IMR-90 (cell line): ENCODE measurements at regions not wholly inside any gene's neighbourhood (a gene's known extent, or its start where the extent isn't known, plus 50 kb on each side); places are given as distances from the start of the nearest gene placed in this dataset.

ENCODE experiments used
- ATAC-seq: fragments of 200-7000 bp; cut with Tn5 transposase; 2 replicates; pipeline ENCODE4 v1.9.1; 2020; ENCODE audit warnings: low read depth, mild to moderate bottlenecking, moderate library complexity
- BruUV-seq: library from RNA; stranded (reverse); fragments of 400-500 nt; replicated peaks from 2 replicates; lab custom pipeline; 2021; lab: Mats Ljungman, UMichigan
- CTCF ChIA-PET: fragments of 300-600 bp; formaldehyde crosslinking; extraction: SDS; loops from one replicate; lab custom pipeline; 2021; ENCODE audit warnings: antibody characterized with exemption; lab: Yijun Ruan, JAX
- POLR2A ChIA-PET: fragments of 300-600 bp; sonication (Branson Sonifier 250); formaldehyde crosslinking; loops from one replicate; lab custom pipeline; 2022; ENCODE audit warnings: antibody characterized with exemption; ENCODE audit not compliant: unreplicated experiment; lab: Charles Lee
- DNase-seq: peaks from one replicate; pipeline ENCODE4 v3.0.0; 2013
- H2AFZ ChIP-seq: replicated peaks from 2 replicates; pipeline ENCODE3; 2013; ENCODE audit warnings: low read length, mild to moderate bottlenecking; ENCODE audit not compliant: poor library complexity
- H2AK5ac ChIP-seq: 2 replicates; pipeline ENCODE4 v1.6.1; 2013; ENCODE audit warnings: low read depth, low read length, inconsistent platforms
- H2AK9ac ChIP-seq: replicated peaks from 2 replicates; pipeline ENCODE3; 2013; ENCODE audit warnings: mild to moderate bottlenecking, low read depth, low read length, moderate library complexity; ENCODE audit not compliant: poor library complexity
- H2BK120ac ChIP-seq: 2 replicates; pipeline ENCODE4 v1.6.1; 2013; ENCODE audit warnings: low read depth, low read length, inconsistent platforms
- H2BK15ac ChIP-seq: 3 replicates; pipeline ENCODE4 v1.6.1; 2013; ENCODE audit warnings: low read depth, low read length, inconsistent platforms
- H2BK20ac ChIP-seq: 2 replicates; pipeline ENCODE4 v1.6.1; 2013; ENCODE audit warnings: low read depth, mild to moderate bottlenecking, inconsistent platforms, low read length, moderate library complexity
- H2BK5ac ChIP-seq: 2 replicates; pipeline ENCODE4 v1.6.1; 2013; ENCODE audit warnings: mild to moderate bottlenecking, low read depth, low read length, inconsistent platforms; ENCODE audit not compliant: poor library complexity, severe bottlenecking
- H3K14ac ChIP-seq: replicated peaks from 2 replicates; pipeline ENCODE4 v1.6.1; 2013; ENCODE audit warnings: low read depth, low read length, inconsistent platforms
- H3K18ac ChIP-seq: 2 replicates; pipeline ENCODE4 v1.6.1; 2013; ENCODE audit warnings: low read depth, low read length, control low read depth
- H3K23ac ChIP-seq: 2 replicates; pipeline ENCODE4 v1.6.1; 2013; ENCODE audit warnings: low read depth, low read length, inconsistent platforms
- H3K27ac ChIP-seq: 2 replicates; pipeline ENCODE4 v1.5.1; 2013; ENCODE audit warnings: mild to moderate bottlenecking, control low read depth, low read length; ENCODE audit not compliant: insufficient read depth
- H3K27me3 ChIP-seq: 2 replicates; pipeline ENCODE4 v1.6.1; 2013; ENCODE audit warnings: low read length; ENCODE audit not compliant: control insufficient read depth, insufficient read depth
- H3K36me3 ChIP-seq: 2 replicates; pipeline ENCODE4 v1.6.1; 2013; ENCODE audit warnings: low read length, mixed read lengths; ENCODE audit not compliant: control insufficient read depth, insufficient read depth
- H3K4ac ChIP-seq: 2 replicates; pipeline ENCODE4 v1.6.1; 2013; ENCODE audit warnings: low read depth, low read length, inconsistent platforms
- H3K4me1 ChIP-seq: 2 replicates; pipeline ENCODE4 v1.6.1; 2013; ENCODE audit warnings: low read length, mixed read lengths; ENCODE audit not compliant: control insufficient read depth, insufficient read depth
- H3K4me2 ChIP-seq: 2 replicates; pipeline ENCODE4 v1.6.1; 2013; ENCODE audit warnings: low read depth, mild to moderate bottlenecking, control low read depth, low read length, moderate library complexity
- H3K4me3 ChIP-seq: 2 replicates; pipeline ENCODE4 v1.5.1; 2013; ENCODE audit warnings: low read depth, mild to moderate bottlenecking, control low read depth, low read length, moderate library complexity; ENCODE audit not compliant: insufficient read depth
- H3K56ac ChIP-seq: 2 replicates; pipeline ENCODE4 v1.6.1; 2013; ENCODE audit warnings: low read length, inconsistent platforms; ENCODE audit not compliant: insufficient read depth; ENCODE audit errors: extremely low read depth
- H3K79me1 ChIP-seq, 2 experiments: 2 replicates each; pipeline ENCODE4 v1.6.1; 2013; ENCODE audit warnings: low read length in 2 of 2, inconsistent platforms in 1 of 2, low read depth in 1 of 2
- H3K9ac ChIP-seq: 2 replicates; pipeline ENCODE4 v1.6.1; 2013; ENCODE audit warnings: low read depth, low read length, control low read depth
- H3K9me1 ChIP-seq: 2 replicates; pipeline ENCODE4 v1.6.1; 2013; ENCODE audit warnings: low read length, inconsistent platforms; ENCODE audit not compliant: insufficient read depth
- H3K9me3 ChIP-seq: 2 replicates; pipeline ENCODE4 v1.6.1; 2013; ENCODE audit warnings: low read length; ENCODE audit not compliant: control insufficient read depth, insufficient read depth
- H4K20me1 ChIP-seq: 2 replicates; pipeline ENCODE4 v1.6.1; 2013; ENCODE audit warnings: low read length, inconsistent platforms; ENCODE audit not compliant: insufficient read depth
- H4K5ac ChIP-seq: 2 replicates; pipeline ENCODE4 v1.6.1; 2013; ENCODE audit warnings: mild to moderate bottlenecking, low read depth, low read length, control low read depth
- H4K8ac ChIP-seq, 2 experiments: 2 replicates each; pipeline ENCODE4 v1.6.1; 2013; ENCODE audit warnings: low read depth in 2 of 2, low read length in 2 of 2, control low read depth in 1 of 2, inconsistent platforms in 1 of 2
- H4K91ac ChIP-seq: 2 replicates; pipeline ENCODE4 v1.6.1; 2013; ENCODE audit warnings: low read depth, low read length, inconsistent platforms; ENCODE audit not compliant: insufficient read depth
- CEBPB ChIP-seq: IDR thresholded peaks from 2 replicates; pipeline ENCODE4 v1.6.1; 2012; ENCODE audit warnings: low read depth, low read length, improper control_type of control experiment
- CTCF ChIP-seq: conservative IDR thresholded peaks from 2 replicates; pipeline ENCODE4 v1.5.1; 2012; ENCODE audit warnings: mild to moderate bottlenecking, low read depth, low read length, improper control_type of control experiment
- RAD21 ChIP-seq: IDR thresholded peaks from 2 replicates; pipeline ENCODE4 v1.6.1; 2012; ENCODE audit warnings: low read length, improper control_type of control experiment
- WGBS, 2 experiments: methylation state at CpG; one replicate each; pipeline versions ENCODE4 v1.1.5 to v1.1.7; 2013; ENCODE audit warnings: missing lambda C conversion rate in 2 of 2; ENCODE audit not compliant: insufficient read length in 1 of 2; ENCODE audit errors: extremely low coverage in 2 of 2; 5-methylcytosine and 5-hydroxymethylcytosine counted together
- dilution Hi-C: fragments of 300-500 bp; cut with HindIII; formaldehyde crosslinking; loops from one replicate; pipeline ENCODE4 v1.14.3; 2018; ENCODE audit warnings: low sequenced_read_pairs; ENCODE audit not compliant: unreplicated experiment
- in situ Hi-C: fragments of 300-500 bp; cut with MboI; formaldehyde crosslinking; loops from 3 replicates; pipeline ENCODE4 v1.14.3; 2019; ENCODE audit warnings: low sequenced_read_pairs, inconsistent platforms, mixed read lengths
- intact Hi-C: fragments of 100-400 bp; cut with micrococcal nuclease; formaldehyde crosslinking; loops from 2 replicates; pipeline ENCODE4 v1.10.0; 2022

- Histone ChIP-seq H4K91ac (no peak overlapping the region), H2BK20ac (no peak overlapping the region), H2AFZ (no peak overlapping the region)
Measured at GRCh38 chr3:41037651-41038334, 161.5 kb upstream of the CTNNB1 start.

More at GRCh38 chr3:41037651-41038334, 161.5 kb upstream of the CTNNB1 start:
- Histone ChIP-seq H3K14ac (no peak overlapping the region), H3K9ac (no peak overlapping the region), H3K56ac (no peak overlapping the region), H3K4me3 (no peak overlapping the region), H3K4me1 (no peaks in the 10 kb centered on the region), H3K79me1 (no peaks in the 10 kb centered on the region), H4K8ac (no peak overlapping the region), H3K23ac (no peak overlapping the region), H2AK9ac (no peak overlapping the region), H3K4ac (no peak overlapping the region), H2BK15ac (no peak overlapping the region), H3K27ac (no peak overlapping the region), H2BK5ac (no peak overlapping the region), H3K9me1 (no peaks in the 10 kb centered on the region), H4K20me1 (no peaks in the 10 kb centered on the region), H2AK5ac (no peak overlapping the region), H3K27me3 (no peaks in the 10 kb centered on the region), H3K9me3 (no peaks in the 10 kb centered on the region), H4K5ac (no peak overlapping the region), H3K4me2 (no peak overlapping the region), H3K18ac (no peak overlapping the region), H2BK120ac (no peak overlapping the region), H3K36me3 (no peaks in the 10 kb centered on the region)
- TF ChIP-seq CTCF (no peak), CEBPB (no peak), RAD21 (no peak)
- BruUV-seq: no TSS peak
- ATAC-seq: no peak
- in situ Hi-C loops: no loop called here
- intact Hi-C loops: no loop called here
- ChIA-PET CTCF (no interaction called here), POLR2A (no interaction called here)
- dilution Hi-C loops: no loop called here
- no peak for DNase-seq
- 60% methylated on average over 1 of the region's 4 CpGs; no CpG with 5 or more reads in 1 of the 2 experiments for WGBS, 2 experiments
